Thyroid gland (tissue), 4 donors: ENCODE measurements at regions not wholly inside any gene's neighbourhood (a gene's known extent, or its start where the extent isn't known, plus 50 kb on each side); places are given as distances from the start of the nearest gene placed in this dataset.

ENCODE experiments used
- CTCF ChIP-seq, 6 experiments: fragments of 200-600 bp in 3 of 6; fragments of 450-650 bp in 3 of 6; sonication (generic) in 3 of 6; IDR thresholded peaks; one replicate each; pipeline ENCODE4 v1.5.1; 2016 to 2019; ENCODE audit warnings: antibody characterized with exemption in 6 of 6, mild to moderate bottlenecking in 2 of 6, inconsistent platforms in 1 of 6, moderate library complexity in 1 of 6
- POLR2A ChIP-seq, 2 donors: fragments of 450-650 bp; IDR thresholded peaks; one replicate each; pipeline ENCODE4 v1.6.1; 2017; ENCODE audit warnings: antibody characterized with exemption in 2 of 2, mild to moderate bottlenecking in 2 of 2, moderate library complexity in 1 of 2

GRCh38 chr15:58291848-58292247, 139.9 kb upstream of the LIPC start:
- TF ChIP-seq CTCF (IDR thresholded peaks at IDR 0.05) = no peak
- no peak for TF ChIP-seq POLR2A (IDR thresholded peaks at IDR 0.05)
